Stimulated activated naive CD8-positive, alpha-beta T cell treated with anti-CD3 and anti-CD28 coated beads, Interleukin-15, amount 100 ng/mL, for 72 hours (primary cell): ENCODE measurements at regions not wholly inside any gene's neighbourhood (a gene's known extent, or its start where the extent isn't known, plus 50 kb on each side); places are given as distances from the start of the nearest gene placed in this dataset.
"Not testable (repeated sequence)": the region's sequence is repeated elsewhere in the genome, so short reads cannot be mapped to it uniquely, and the experiment has no call there.

Source experiments
- ATAC-seq: fragments of 150-1000 bp; cut with Tn5 transposase; 2 replicates; pipeline ENCODE4 v1.10.0; 2021; ENCODE audit warnings: mild to moderate bottlenecking, moderate library complexity
- DNase-seq, 2 donors: peaks; one replicate each; pipeline ENCODE4 v3.0.0; 2021 to 2022
- H3K27ac Mint-ChIP-seq, 2 donors: one replicate each; pipeline ENCODE4 v1.8.0; 2022; ENCODE audit warnings: mild to moderate bottlenecking in 2 of 2, mixed read lengths in 2 of 2, moderate library complexity in 2 of 2
- H3K27me3 Mint-ChIP-seq: one replicate; pipeline ENCODE4 v1.8.0; 2022; ENCODE audit warnings: mixed read lengths
- H3K4me1 Mint-ChIP-seq: one replicate; pipeline ENCODE4 v1.8.0; 2022; ENCODE audit warnings: mild to moderate bottlenecking, mixed read lengths
- H3K4me3 Mint-ChIP-seq, 2 donors: one replicate each; pipeline ENCODE4 v1.8.0; 2022; ENCODE audit warnings: mild to moderate bottlenecking in 2 of 2, mixed read lengths in 2 of 2, moderate library complexity in 1 of 2
- H3K9me3 Mint-ChIP-seq, 2 donors: one replicate each; pipeline ENCODE4 v1.8.0; 2022; ENCODE audit warnings: mixed read lengths in 2 of 2

DNA sequence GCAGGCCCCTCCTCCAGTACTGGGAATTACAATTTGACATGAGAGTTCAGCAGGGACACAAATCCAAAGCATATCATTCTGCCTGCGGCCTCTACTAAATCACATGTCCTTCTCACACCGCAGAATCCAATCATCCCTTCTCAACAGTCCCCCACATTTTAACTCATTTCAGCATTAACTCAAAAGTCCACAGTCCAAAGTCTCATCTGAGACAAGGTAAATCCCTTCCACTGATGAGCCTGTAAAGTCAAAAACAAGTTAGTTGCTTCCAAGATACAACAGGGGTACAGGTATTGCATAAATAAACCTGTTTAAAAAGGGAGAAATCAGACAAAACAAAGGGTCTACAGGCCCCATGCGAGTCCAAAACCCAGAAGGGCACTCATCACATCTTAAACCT lies 64.0 kb downstream of the EBNA1BP2 start:
- H3K27ac Mint-ChIP-seq = no peak overlapping the region
- no peaks in the 10 kb centered on the region for H3K4me1 Mint-ChIP-seq
- H3K9me3 Mint-ChIP-seq = peaks cover 32 to 52% of the 10 kb centered on the region in 2 donors
- ATAC-seq (no peak), DNase-seq (no peak)
- no peaks in the 10 kb centered on the region for H3K27me3 Mint-ChIP-seq
- no peak overlapping the region for H3K4me3 Mint-ChIP-seq

DNA sequence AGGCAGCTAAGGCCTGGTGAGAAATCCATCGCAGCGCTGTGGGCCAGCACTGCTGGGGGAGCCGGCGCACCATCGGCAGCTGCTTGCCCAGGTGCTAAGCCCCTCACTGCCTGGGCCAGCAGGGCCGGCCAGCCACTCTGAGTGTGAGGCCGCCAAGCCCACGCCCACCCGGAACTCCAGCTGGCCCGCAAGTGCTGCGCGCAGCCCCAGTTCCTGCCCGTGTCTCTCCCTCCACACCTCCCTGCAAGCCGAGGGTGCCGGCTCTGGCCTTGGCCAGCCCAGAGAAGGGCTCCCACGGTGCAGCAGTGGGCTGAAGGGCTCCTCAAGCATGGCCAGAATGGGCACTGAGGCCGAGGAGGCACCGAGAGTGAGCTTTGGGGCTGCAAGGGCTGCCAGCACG lies 64.4 kb downstream of the EBNA1BP2 start:
- Mint-ChIP-seq H3K4me3 (no peak overlapping the region), H3K4me1 (no peaks in the 10 kb centered on the region)
- ATAC-seq = no peak

DNA sequence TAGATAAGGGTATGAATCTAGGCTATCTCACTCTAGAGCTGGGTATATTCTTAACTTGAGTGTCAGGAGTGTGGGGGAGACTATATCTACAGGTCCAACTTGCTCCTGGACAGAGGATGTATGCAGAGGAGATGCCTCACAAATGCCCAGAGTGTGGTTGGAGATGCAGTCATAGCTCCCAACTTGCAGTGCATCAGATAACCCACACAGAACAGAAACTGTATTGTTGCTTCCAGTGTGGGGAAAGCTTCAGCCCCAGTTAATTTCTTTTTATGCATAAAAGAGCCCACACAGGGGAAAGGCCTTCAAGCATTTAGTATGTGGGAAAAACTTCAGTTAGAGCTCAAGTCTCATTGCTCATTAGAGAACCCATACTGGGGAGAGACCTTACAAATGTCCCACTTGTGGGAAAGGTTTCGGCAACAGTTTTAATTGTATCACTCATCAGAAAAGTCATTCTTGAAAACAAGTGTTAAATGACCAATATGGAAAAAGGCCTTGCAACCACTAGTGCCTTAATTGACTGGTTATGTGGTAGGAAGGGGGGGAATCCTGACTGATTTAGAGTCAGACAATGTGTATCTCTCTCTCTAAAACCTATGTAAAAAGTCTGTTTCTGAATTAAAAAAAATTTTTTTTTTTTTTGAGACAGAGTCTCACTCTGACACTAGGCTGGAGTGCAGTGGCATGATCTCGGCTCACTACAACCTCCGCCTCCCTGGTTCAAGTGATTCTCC lies 67.9 kb downstream of the EBNA1BP2 start:
- DNase-seq (no peak), ATAC-seq (no peak)
- H3K4me1 Mint-ChIP-seq = no peaks in the 10 kb centered on the region
- no peaks in the 10 kb centered on the region for H3K27me3 Mint-ChIP-seq
- peaks cover 20 to 52% of the 10 kb centered on the region in 2 donors for H3K9me3 Mint-ChIP-seq
- H3K4me3 Mint-ChIP-seq = no peak overlapping the region
- no peak overlapping the region for H3K27ac Mint-ChIP-seq

More for the DNA sequence above, 64.4 kb downstream of the EBNA1BP2 start:
- Mint-ChIP-seq H3K27me3 (no peaks in the 10 kb centered on the region), H3K9me3 (peaks cover 32 to 52% of the 10 kb centered on the region in 2 donors), H3K27ac (no peak overlapping the region)
- no peak for DNase-seq

DNA sequence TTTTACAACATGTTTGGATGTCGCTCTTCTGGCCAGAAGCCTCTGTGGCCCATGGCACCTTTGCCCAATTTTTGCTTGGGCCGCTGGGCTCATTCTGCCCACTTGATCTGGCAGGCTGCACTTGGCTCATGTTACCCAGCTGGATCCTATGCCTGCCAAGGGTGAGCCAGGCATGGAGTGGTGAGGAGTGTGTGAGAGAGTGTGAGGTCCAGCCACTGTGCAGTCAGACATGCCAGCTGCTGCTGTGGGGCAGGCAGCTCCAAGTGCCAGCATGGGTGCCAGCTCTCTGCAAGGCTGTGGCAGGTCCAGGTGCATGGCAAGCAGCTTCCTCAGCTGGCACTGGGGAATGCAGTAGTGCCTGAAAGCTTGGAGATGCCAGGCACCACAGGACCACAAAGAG lies 71.0 kb downstream of the EBNA1BP2 start:
- Mint-ChIP-seq H3K27me3 (peaks cover 7% of the 10 kb centered on the region), H3K4me1 (no peaks in the 10 kb centered on the region), H3K4me3 (no peak overlapping the region), H3K9me3 (peaks cover 18 to 37% of the 10 kb centered on the region in 2 donors), H3K27ac (no peak overlapping the region)
- no peak for DNase-seq
- ATAC-seq = no peak

DNA sequence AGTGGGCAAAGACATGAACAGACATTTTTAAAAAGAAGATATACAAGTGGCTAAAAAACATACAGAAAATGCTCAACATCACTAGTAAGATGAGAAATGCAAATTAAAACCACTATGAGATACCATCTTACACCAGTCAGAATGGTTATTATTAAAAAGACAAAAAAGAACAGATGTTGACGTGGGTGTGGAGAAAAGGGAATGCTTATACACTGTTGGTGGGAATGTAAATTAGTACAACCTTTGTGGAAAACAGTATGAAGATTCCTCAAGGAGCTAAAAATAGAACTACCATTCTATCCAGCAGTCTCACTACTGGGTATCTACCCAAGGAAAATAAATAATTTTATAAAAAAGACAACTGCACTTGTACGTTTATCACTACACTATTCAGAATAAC lies 73.9 kb downstream of the EBNA1BP2 start:
- no peak for DNase-seq
- Mint-ChIP-seq H3K27me3 (peaks cover 13% of the 10 kb centered on the region), H3K27ac (no peak overlapping the region), H3K9me3 (peaks cover 0 to 13% of the 10 kb centered on the region in 2 donors), H3K4me3 (no peak overlapping the region), H3K4me1 (no peaks in the 10 kb centered on the region)
- no peak for ATAC-seq

DNA sequence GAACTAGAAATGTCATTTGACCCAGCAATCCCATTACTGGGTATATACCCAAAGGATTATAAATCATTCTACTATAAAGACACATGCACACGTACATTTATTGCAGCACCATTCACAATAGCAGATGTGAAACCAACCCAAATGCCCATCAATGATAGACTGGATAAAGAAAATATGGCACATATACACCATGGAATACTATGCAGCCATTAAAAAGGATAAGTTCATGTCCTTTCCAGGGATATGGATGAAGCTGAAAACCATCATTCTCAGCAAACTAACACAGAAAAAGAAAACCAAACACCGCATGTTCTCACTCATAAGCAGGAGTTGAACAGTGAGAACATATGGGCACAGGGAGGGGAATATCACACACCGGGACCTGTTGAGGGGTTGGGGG lies 75.6 kb downstream of the EBNA1BP2 start:
- not testable (repeated sequence) for DNase-seq, ATAC-seq, H3K4me3 Mint-ChIP-seq, H3K27ac Mint-ChIP-seq, H3K9me3 Mint-ChIP-seq, H3K4me1 Mint-ChIP-seq
- H3K27me3 Mint-ChIP-seq = peaks cover 13% of the 10 kb centered on the region

DNA sequence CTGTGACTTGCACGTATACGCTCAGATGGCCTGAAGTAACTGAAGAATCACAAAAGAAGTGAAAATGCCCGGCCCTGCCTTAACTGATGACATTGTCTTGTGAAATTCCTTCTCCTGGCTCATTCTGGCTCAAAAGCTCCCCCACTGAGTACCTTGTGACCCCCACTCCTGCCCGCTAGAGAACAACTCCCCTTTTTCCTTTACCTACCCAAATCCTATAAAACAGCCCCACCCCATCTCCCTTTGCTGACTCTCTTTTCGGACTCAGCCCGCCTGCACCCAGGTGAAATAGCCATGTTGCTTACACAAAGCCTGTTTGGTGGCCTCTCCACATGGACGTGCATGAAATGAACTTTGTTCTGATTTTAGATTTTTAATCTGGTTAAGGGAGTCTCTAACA lies 81.3 kb downstream of the EBNA1BP2 start:
- not testable (repeated sequence) for DNase-seq, H3K4me3 Mint-ChIP-seq, ATAC-seq, H3K4me1 Mint-ChIP-seq, H3K9me3 Mint-ChIP-seq, H3K27me3 Mint-ChIP-seq, H3K27ac Mint-ChIP-seq

DNA sequence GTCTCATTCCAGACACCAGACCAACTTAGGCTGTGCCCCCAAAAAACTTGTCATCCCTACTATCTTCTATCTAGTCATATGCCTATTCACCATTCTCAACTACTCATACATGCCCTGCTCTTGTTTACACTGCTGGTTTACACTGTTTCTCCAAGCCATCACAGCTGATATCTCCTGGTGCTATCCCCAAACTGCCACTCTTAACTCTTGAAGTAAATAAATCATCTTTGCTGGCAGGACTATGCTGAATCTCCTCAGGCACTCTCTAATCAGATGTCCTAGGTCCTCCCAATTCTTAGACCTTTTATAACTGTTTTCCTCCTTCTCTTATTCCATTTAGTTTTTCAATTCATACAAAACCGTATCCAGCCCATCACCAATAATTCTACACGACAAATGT lies 81.9 kb downstream of the EBNA1BP2 start:
- H3K4me3 Mint-ChIP-seq, H3K27ac Mint-ChIP-seq, ATAC-seq, H3K27me3 Mint-ChIP-seq, H3K4me1 Mint-ChIP-seq, DNase-seq, H3K9me3 Mint-ChIP-seq: not testable (repeated sequence)

DNA sequence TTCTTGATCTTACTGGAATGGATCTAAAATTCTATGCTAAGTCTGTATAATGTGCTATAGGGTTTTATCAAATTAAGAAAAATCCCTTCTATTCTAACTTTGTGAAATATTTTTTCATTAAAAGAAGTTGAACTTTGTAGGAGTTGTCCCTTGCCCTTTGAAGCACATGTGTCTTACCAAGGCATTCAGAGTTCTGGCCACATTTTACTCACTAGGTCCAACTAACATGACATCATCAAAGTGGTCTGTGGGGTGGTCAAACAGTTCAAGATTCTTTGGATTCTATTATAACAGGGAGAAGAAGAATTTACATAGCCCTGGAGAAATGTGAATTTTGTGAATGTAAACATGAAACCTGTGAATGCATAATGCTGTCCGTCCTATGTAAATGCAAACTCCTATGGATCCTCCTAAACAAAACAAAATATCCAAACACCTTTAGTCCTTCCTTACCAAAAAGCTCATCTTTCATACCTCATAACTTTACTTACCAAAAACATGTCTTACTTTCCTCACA lies 88.7 kb downstream of the EBNA1BP2 start:
- no peaks in the 10 kb centered on the region for H3K9me3 Mint-ChIP-seq
- no peak overlapping the region for H3K4me3 Mint-ChIP-seq
- no peak for ATAC-seq
- no peak for DNase-seq
- H3K27ac Mint-ChIP-seq = no peak overlapping the region
- no peaks in the 10 kb centered on the region for H3K4me1 Mint-ChIP-seq
- no peaks in the 10 kb centered on the region for H3K27me3 Mint-ChIP-seq

DNA sequence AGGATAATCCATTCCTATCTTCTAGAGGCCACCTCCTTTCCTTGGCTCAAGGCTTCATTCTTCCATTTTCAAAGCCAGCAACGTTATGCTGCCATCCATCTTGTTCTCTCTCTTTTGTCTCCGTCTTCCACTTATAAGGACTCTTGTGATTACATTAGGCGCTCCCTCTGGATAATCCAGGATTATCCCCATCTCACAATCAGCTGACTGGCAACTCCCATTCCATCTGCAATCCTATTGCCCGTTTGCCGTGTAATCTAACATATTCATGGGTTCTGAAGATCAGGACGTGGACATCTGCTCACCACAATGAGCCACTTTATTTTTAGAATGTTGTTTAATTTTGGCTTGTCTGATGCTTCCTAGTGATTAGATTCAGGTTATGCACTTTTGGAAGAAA lies 89.3 kb downstream of the EBNA1BP2 start:
- H3K27me3 Mint-ChIP-seq = no peaks in the 10 kb centered on the region
- H3K4me3 Mint-ChIP-seq = no peak overlapping the region
- no peak for DNase-seq
- H3K27ac Mint-ChIP-seq = no peak overlapping the region
- H3K9me3 Mint-ChIP-seq = no peaks in the 10 kb centered on the region
- no peak for ATAC-seq
- no peaks in the 10 kb centered on the region for H3K4me1 Mint-ChIP-seq

DNA sequence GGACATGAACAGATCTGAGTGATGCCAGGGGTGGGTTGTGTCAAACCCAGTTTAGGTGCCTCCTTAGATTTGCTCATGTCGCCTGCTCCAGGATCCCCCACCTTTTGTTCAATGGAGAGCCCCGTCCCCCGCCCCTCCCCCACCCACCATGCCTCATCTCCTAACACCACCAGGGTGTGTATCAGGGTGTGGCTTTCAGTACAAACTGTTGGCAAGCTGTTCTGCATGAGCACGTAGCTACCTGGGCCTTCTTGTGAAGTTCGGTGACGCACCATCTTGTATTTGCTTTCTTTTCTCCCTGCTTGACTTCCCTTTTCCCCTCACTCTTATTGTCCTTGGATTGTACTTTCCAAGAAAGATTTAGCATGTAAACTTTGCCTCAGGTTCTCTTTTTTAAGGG lies 94.8 kb downstream of the EBNA1BP2 start:
- H3K4me3 Mint-ChIP-seq = no peak overlapping the region
- H3K27ac Mint-ChIP-seq = no peak overlapping the region
- peaks cover 6% of the 10 kb centered on the region for H3K4me1 Mint-ChIP-seq
- ATAC-seq (no peak), DNase-seq (no peak)
- no peaks in the 10 kb centered on the region for H3K9me3 Mint-ChIP-seq
- no peaks in the 10 kb centered on the region for H3K27me3 Mint-ChIP-seq

DNA sequence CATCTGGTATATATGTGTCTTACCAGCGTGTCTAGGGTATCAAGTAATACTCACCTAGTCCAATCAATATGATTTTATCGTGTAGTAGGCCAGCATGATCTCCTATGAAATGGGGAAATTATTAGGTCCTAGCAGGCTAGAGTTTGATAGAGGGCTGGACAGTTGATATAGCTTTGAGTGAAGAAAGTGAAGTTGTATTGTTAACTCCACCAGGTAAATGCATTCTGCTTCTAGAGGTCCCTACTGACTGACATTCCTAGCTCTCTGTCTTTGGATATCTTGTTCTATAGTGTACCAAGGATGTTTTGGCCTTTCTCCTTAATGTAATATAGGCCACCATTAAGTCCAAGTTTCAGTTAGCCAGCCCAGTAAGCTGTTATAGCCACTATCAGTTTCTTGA lies 97.4 kb downstream of the EBNA1BP2 start:
- peaks cover 6% of the 10 kb centered on the region for H3K4me1 Mint-ChIP-seq
- H3K9me3 Mint-ChIP-seq = no peaks in the 10 kb centered on the region
- no peak overlapping the region for H3K4me3 Mint-ChIP-seq
- DNase-seq (no peak), ATAC-seq (no peak)
- H3K27me3 Mint-ChIP-seq = no peaks in the 10 kb centered on the region
- no peak overlapping the region for H3K27ac Mint-ChIP-seq

DNA sequence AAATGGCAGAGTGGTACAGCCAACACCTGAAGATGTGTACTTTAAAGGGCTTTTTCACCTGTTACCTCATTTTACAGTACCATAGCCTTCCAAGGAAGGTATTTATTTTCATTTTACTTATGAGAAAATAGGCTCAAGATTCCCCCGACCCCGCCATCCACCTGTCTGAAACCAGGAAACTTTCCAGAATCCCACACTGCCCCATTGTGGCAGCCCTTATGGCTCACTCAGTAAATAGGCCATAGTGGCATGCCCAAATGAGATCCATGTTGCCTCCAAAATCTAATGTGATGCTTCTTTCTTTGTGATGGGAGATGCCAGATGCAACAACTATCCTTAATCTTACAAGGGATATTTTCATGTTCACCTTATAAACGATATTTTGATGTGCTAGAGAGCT lies 97.8 kb downstream of the EBNA1BP2 start:
- Mint-ChIP-seq H3K4me1 (peaks cover 6% of the 10 kb centered on the region), H3K4me3 (no peak overlapping the region), H3K27me3 (no peaks in the 10 kb centered on the region), H3K27ac (no peak overlapping the region), H3K9me3 (no peaks in the 10 kb centered on the region)
- ATAC-seq = no peak
- DNase-seq = no peak

DNA sequence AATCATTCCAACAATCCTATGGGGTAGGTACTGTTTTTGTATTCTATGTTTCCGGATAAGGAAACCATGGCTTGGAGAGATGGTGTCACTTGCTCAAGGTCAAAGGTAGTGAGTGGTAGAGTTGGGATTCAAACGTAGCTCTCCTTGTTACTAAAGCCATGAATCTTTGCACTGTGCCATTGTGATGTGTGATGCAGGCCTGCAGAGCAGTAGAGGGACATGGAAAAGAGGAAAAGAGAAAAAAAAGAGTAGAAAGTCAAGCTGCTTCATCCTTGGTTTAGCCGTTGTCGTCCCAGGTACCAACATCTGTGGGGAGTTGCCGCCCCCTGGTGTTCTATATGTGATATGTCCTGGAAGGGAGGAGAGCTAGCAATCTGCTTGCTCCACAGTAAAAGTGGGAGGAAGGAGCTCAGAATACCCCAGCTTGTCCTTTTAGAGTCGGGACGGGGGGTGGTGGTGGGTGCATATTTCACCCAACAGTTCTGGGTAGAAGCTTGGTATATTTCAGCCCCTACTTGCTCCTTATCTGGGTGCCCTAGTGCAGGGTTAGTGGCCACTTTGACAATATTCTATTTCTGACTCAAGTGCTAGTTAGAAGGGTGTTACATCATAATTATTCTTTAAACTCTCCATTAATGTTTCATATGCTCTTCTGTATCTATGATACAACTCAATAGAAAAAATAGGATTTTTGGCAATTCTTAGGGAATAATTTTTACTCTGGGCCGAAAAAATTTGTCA lies 98.4 kb downstream of the EBNA1BP2 start:
- no peak overlapping the region for H3K27ac Mint-ChIP-seq
- no peak overlapping the region for H3K4me3 Mint-ChIP-seq
- no peaks in the 10 kb centered on the region for H3K9me3 Mint-ChIP-seq
- peaks cover 6% of the 10 kb centered on the region for H3K4me1 Mint-ChIP-seq
- ATAC-seq = peak; percentile 86
- peak; percentile 68 to 74 for DNase-seq
- no peaks in the 10 kb centered on the region for H3K27me3 Mint-ChIP-seq

DNA sequence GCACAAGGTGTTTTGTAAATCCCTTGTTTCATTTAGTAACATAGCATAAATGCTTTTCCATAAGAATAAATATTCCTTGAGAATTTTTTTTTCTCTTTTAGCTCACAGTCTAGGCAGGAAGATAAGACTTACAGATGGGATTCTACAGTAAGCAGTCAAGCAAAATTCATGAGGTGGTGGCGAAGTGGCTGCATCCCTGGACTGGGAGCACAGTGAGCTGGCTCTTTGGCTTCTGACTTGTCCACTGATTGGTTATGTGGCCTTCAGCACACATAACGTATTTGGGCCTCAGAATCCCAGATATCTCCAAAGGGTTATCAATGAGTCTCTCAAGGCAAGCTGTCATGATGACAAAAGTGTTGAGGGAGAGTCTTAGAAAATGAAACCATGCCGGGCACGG lies 99.8 kb downstream of the EBNA1BP2 start:
- ATAC-seq = no peak
- Mint-ChIP-seq H3K27ac (no peak overlapping the region), H3K4me3 (no peak overlapping the region), H3K27me3 (no peaks in the 10 kb centered on the region), H3K4me1 (peaks cover 11% of the 10 kb centered on the region), H3K9me3 (no peaks in the 10 kb centered on the region)
- DNase-seq = no peak

DNA sequence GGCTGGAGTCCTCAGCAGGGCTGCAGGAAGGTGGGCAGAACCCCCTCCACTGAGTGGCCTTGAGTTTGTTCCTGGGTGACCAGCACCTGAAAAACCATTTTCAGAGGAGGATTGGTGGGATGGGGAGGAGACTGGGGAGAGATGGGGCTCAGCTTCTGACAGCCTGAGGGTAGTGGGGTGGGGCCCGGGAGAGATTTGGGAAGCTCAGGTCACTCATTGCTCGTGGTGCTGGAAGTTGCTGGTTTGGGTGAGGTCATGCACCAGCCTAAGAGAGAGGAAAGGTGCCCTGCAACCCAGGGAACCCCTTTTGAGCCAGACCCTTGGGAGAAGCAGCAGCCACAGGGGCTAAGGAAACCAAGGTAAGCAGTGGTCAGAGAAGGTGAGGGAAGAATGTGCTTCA lies 100.8 kb downstream of the EBNA1BP2 start:
- H3K27ac Mint-ChIP-seq = peak overlapping the region in 1 of 2 donors; percentile 10
- ATAC-seq = no peak
- no peaks in the 10 kb centered on the region for H3K27me3 Mint-ChIP-seq
- peaks cover 17% of the 10 kb centered on the region for H3K4me1 Mint-ChIP-seq
- DNase-seq = no peak
- no peak overlapping the region for H3K4me3 Mint-ChIP-seq
- no peaks in the 10 kb centered on the region for H3K9me3 Mint-ChIP-seq
